Tibial nerve (tissue), 3 donors: ENCODE measurements at regions not wholly inside any gene's neighbourhood (a gene's known extent, or its start where the extent isn't known, plus 50 kb on each side); places are given as distances from the start of the nearest gene placed in this dataset.

ENCODE experiments used
- CTCF ChIP-seq, 5 experiments: fragments of 200-600 bp in 3 of 5; fragments of 450-650 bp in 2 of 5; sonication (generic) in 3 of 5; IDR thresholded peaks; one replicate each; pipeline ENCODE4 v1.5.1; 2016 to 2019; ENCODE audit warnings: antibody characterized with exemption in 5 of 5, mild to moderate bottlenecking in 3 of 5, moderate library complexity in 2 of 5
- POLR2A ChIP-seq, 2 donors: fragments of 450-650 bp; IDR thresholded peaks; one replicate each; pipeline ENCODE4 v1.6.1; 2017; ENCODE audit warnings: antibody characterized with exemption in 2 of 2, mild to moderate bottlenecking in 2 of 2, moderate library complexity in 2 of 2

GRCh38 chr2:183656121-183656520 is 531.9 kb downstream of the NUP35 start:
- TF ChIP-seq CTCF (IDR thresholded peaks at IDR 0.05) (no peak), POLR2A (IDR thresholded peaks at IDR 0.05) (no peak)
